Right lobe of liver (tissue), 4 donors: ENCODE measurements at regions not wholly inside any gene's neighbourhood (a gene's known extent, or its start where the extent isn't known, plus 50 kb on each side); places are given as distances from the start of the nearest gene placed in this dataset.

Experiments used
- POLR2A ChIP-seq: fragments of 450-650 bp; IDR thresholded peaks from one replicate; pipeline ENCODE4 v1.6.1; 2017; ENCODE audit warnings: antibody characterized with exemption, mild to moderate bottlenecking
- TF ChIP-seq, protein P1 (sequence below), 4 donors: fragments of 200-600 bp in 3 of 4; fragments of 450-650 bp in 1 of 4; IDR thresholded peaks; one replicate each; pipeline versions ENCODE4 v1.5.1 to v1.8.0; 2016 to 2022; ENCODE audit warnings: antibody characterized with exemption in 4 of 4, mild to moderate bottlenecking in 2 of 4
- donor health status: DM: no; HTN: no; CAD: no.
- donor health status: DM: no; HTN: no; CAD: no.
- donor health status: DM: no; HTN: yes; CAD: no.

GRCh38 chr5:58201922-58202648, 257.8 kb downstream of the PLK2 start:
- TF ChIP-seq, protein P1, sequence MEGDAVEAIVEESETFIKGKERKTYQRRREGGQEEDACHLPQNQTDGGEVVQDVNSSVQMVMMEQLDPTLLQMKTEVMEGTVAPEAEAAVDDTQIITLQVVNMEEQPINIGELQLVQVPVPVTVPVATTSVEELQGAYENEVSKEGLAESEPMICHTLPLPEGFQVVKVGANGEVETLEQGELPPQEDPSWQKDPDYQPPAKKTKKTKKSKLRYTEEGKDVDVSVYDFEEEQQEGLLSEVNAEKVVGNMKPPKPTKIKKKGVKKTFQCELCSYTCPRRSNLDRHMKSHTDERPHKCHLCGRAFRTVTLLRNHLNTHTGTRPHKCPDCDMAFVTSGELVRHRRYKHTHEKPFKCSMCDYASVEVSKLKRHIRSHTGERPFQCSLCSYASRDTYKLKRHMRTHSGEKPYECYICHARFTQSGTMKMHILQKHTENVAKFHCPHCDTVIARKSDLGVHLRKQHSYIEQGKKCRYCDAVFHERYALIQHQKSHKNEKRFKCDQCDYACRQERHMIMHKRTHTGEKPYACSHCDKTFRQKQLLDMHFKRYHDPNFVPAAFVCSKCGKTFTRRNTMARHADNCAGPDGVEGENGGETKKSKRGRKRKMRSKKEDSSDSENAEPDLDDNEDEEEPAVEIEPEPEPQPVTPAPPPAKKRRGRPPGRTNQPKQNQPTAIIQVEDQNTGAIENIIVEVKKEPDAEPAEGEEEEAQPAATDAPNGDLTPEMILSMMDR (IDR thresholded peaks at IDR 0.05): no peak
- TF ChIP-seq POLR2A: no peak
